Fibroblast of villous mesenchyme (primary cell): ENCODE measurements at regions not wholly inside any gene's neighbourhood (a gene's known extent, or its start where the extent isn't known, plus 50 kb on each side); places are given as distances from the start of the nearest gene placed in this dataset.
"Not testable (repeated sequence)": the region's sequence is repeated elsewhere in the genome, so short reads cannot be mapped to it uniquely, and the experiment has no call there.

ENCODE experiments used
- DNase-seq: peaks from one replicate; pipeline ENCODE4 v3.0.0-alpha.2; 2010; ENCODE audit warnings: low read depth
- H3K4me3 ChIP-seq: 2 replicates; pipeline ENCODE4 v1.5.1; 2011; ENCODE audit warnings: low read depth, mild to moderate bottlenecking, low read length
- TF ChIP-seq, protein P1 (sequence below): IDR thresholded peaks from 2 replicates; pipeline ENCODE4 v1.5.1; 2012; ENCODE audit warnings: low read depth, mild to moderate bottlenecking, low read length; ENCODE audit not compliant: insufficient read depth

DNA sequence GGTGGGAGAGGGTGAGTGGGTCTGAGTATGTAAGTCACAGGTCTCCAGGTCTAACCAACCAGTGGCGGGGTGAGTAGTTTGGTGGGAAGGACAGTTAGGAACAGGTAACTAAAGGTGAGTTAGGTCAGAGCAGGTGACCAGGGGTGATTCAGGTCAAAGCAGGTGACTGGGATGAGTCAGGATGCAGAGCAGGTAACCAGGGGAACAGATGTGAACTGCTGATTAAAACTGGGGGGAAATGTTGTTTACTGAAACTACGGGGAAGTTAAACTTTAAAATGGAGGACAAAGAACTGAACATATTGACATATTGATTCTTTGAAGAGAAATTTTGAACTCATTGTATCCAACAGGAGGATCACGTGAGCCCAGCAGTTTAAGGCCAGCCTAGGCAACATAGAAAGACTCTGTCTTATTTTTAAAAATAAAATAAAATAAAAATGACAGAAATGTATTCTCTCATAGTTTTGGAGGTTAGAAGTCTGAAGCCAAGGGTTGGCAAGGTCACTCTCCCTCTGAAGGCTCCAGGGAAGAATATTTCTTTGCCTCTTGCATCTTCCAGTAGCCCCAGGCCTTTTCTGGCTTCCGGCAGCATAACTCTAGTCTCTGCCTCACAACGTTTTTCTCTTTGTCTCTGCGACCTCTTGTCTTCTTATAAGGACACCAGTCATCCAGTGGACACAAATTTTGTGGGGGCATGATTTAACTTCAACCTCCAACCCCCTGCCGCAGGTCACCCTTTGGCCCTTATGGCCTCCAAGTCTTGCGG, 64.3 kb upstream of the TINAGL1 start:
- H3K4me3 ChIP-seq = no peak overlapping the region
- TF ChIP-seq, protein P1, sequence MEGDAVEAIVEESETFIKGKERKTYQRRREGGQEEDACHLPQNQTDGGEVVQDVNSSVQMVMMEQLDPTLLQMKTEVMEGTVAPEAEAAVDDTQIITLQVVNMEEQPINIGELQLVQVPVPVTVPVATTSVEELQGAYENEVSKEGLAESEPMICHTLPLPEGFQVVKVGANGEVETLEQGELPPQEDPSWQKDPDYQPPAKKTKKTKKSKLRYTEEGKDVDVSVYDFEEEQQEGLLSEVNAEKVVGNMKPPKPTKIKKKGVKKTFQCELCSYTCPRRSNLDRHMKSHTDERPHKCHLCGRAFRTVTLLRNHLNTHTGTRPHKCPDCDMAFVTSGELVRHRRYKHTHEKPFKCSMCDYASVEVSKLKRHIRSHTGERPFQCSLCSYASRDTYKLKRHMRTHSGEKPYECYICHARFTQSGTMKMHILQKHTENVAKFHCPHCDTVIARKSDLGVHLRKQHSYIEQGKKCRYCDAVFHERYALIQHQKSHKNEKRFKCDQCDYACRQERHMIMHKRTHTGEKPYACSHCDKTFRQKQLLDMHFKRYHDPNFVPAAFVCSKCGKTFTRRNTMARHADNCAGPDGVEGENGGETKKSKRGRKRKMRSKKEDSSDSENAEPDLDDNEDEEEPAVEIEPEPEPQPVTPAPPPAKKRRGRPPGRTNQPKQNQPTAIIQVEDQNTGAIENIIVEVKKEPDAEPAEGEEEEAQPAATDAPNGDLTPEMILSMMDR = no peak
- DNase-seq = no peak

DNA sequence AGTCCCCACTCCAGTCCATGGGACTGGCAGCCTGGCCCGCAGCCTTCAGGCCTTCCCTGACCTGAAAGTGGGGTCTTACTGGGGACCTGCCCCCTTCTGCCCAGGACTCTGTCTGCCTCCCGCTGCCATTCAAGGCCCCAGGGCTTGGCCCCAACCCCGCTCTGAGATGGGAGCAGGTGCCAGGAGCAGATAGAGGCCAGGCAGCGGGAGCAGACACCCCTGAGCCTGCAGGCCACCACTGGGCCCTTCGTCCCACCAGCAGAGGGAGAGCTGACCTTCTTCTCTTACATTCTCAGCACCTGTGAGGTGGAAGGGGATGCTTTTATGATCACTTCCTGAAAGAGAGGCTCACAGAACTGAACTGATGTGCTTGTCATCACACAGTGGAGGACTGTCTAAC, 62.2 kb upstream of the TINAGL1 start:
- TF ChIP-seq, protein P1 = no peak
- DNase-seq = no peak
- no peak overlapping the region for H3K4me3 ChIP-seq

DNA sequence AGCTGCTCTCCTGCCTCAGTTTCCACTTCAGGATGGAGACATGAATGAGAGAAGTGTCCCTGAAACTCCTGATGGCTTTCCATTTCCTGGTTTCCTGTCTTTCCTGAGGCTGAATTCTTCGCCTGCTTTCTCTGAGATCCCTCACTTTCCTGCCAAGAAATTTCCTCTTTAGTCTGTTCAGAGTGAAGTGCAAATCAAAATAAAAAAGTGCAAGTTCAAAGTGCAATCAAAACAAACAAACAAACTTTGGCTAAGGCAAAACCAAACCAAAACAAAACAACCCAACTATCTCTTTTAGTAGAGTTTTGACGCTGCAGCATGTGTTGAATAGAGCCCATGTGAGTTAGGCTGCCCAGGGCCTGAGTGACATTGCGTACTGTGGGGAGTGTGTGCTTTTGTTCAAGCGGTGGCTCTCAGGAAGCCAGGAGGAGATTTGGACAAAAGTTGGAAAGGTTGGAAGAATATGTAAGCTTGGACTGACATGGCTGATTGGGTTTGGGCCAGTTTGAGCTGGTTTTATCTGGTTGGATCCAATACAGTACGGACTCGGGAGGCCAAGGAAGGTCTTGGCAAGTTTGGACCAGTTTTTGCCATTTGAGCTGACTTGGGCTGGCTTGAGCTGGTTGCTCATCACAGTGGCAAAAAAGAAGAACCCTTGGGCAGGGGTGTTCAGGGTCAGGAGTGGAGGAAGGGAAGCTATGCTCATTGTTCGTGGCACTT, 61.1 kb upstream of the TINAGL1 start:
- TF ChIP-seq, protein P1 = no peak
- DNase-seq = peak; percentile 67
- no peak overlapping the region for H3K4me3 ChIP-seq

DNA sequence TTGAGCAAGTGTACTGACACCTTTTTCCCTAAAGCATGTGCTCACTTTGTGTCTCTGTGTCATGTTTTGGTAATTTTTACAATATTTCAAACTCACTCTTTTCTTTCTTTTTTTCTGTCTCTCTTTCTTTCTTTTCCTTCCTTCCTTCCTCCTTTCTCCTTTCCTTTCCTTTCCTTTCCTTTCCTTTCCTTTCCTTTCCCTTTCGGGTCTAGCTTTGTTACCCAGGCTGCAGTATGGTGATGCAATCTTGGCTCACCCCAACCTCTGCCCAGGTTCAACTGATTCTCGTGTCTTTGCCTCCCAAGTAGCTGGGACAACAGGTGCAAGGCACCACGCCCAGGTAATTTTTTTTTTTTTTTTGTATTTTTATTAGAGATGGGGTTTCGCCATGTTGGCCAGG, 60.4 kb upstream of the TINAGL1 start:
- TF ChIP-seq, protein P1 = no peak
- DNase-seq = no peak
- H3K4me3 ChIP-seq = no peak overlapping the region

DNA sequence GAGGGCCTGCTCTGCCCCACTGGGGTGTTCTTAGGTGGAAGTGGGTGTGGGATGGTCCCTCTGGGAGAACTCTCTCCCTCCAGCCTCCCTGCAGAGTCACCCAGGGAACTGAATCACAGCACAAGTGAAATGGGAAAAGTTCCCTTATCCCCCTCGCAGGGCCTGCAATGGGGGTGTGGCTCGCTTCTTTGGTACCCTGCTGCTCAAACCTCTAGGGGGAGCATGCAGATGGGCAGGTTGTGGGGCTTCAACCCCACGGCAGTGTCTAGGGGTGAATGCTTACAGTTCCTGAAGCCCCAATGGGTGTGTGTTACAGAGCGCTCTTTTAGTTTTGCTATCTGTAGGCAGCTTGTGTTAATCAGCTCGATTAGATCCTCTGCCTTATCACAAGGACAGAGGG, 59.0 kb upstream of the TINAGL1 start:
- TF ChIP-seq, protein P1 = no peak
- no peak for DNase-seq
- no peak overlapping the region for H3K4me3 ChIP-seq

DNA sequence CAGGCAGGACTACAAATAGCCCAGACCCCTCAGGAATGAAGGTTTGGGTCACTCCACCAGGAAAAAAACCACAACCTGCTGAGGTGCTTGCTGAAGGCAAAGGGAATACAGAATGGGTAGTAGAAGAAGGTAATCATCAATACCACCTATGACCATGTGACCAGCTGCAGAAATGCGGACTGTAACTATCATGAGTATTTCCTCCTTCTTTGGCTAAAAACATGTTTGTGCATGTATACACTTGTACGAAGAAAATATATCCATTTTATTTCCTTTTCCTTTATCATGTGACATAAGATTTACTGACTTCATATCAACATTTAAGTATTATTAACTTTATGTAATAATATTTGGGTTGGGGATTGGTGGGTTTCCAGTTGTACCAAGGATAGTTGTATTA, 58.3 kb upstream of the TINAGL1 start:
- not testable (repeated sequence) for H3K4me3 ChIP-seq, DNase-seq

DNA sequence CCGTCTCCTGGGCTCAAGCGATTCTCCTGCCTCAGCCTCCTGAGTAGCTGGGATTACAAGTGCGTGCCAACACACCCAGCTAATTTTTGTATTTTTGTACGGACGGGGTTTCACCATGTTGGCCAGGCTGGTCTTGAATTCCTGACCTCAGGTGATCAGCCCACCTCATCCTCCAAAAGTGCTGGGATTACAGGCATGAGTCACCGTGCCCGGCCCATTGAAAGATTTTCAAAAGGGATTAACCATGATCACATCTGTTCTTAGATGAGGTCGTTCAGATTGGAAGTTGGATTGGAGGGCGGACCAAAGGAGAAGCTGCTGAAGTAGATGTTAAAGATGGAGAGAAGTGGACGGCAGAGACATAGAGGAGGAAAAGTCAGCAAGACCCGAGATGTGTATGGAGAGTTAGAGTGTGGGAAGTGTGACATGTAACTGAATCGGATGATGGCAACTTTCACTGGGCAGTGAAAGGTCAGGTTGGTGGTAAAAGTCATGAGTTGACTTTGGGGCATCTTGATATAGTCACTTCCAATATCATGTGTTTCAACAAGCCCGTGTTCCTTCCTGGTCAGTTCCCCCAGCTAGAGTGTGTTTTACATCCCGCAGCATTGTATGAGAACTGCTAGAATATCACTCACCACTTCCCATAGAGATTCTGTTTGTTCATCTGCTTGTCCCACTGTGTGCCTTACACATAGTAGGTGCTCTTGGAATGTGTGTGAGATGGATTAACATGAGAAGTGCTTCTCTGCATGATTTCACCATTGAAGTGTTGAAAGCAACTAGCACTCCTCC, 54.4 kb upstream of the TINAGL1 start:
- TF ChIP-seq, protein P1 = no peak
- no peak for DNase-seq

More for the DNA sequence above, 54.4 kb upstream of the TINAGL1 start:
- no peak overlapping the region for H3K4me3 ChIP-seq
